GM23338 (cell line): ENCODE measurements at regions not wholly inside any gene's neighbourhood (a gene's known extent, or its start where the extent isn't known, plus 50 kb on each side); places are given as distances from the start of the nearest gene placed in this dataset.

Experiments used
- CTCF ChIP-seq, 2 experiments: fragments of 200-600 bp in 1 of 2; sonication (generic) in 1 of 2; conservative IDR thresholded peaks; 2 replicates each; pipeline versions ENCODE4 v1.5.1 to v1.6.1; 2016 to 2017; ENCODE audit warnings: antibody characterized with exemption in 2 of 2, low read depth in 2 of 2, mild to moderate bottlenecking in 2 of 2, moderate library complexity in 1 of 2
- EZH2 ChIP-seq: fragments of 200-600 bp; sonication (generic); IDR thresholded peaks from one replicate; pipeline ENCODE4 v1.8.0; 2017; ENCODE audit warnings: antibody characterized with exemption, mild to moderate bottlenecking, low read depth; ENCODE audit not compliant: unreplicated experiment
- EZH2phosphoT487 ChIP-seq: fragments of 200-600 bp; sonication (generic); IDR thresholded peaks from one replicate; pipeline ENCODE4 v1.8.1; 2018; ENCODE audit warnings: antibody characterized with exemption; ENCODE audit not compliant: unreplicated experiment
- JUNB ChIP-seq: IDR thresholded peaks from one replicate; pipeline ENCODE4 v1.6.1; 2016; ENCODE audit warnings: antibody characterized with exemption; ENCODE audit not compliant: unreplicated experiment
- NANOG ChIP-seq: IDR thresholded peaks from 2 replicates; pipeline ENCODE4 v1.6.1; 2016; ENCODE audit warnings: antibody characterized with exemption, borderline replicate concordance
- POLR2AphosphoS5 ChIP-seq: IDR thresholded peaks from 2 replicates; pipeline ENCODE4 v1.6.1; 2016; ENCODE audit warnings: antibody characterized with exemption, low read depth
- REST ChIP-seq: IDR thresholded peaks from one replicate; pipeline ENCODE4 v1.6.1; 2018; ENCODE audit warnings: antibody characterized with exemption; ENCODE audit not compliant: unreplicated experiment
- ZNF114 ChIP-seq: fragments of 250-450 bp; sonication (Bioruptor Pico); IDR thresholded peaks from 2 replicates; pipeline ENCODE4 v1.5.0; 2020; ENCODE audit warnings: mild to moderate bottlenecking, moderate library complexity

- TF ChIP-seq EZH2 (no peak), CTCF (conservative IDR thresholded peaks at IDR 0.05; ENCODE audit: low read depth in 2 of 2) (no peak), REST (no peak), ZNF114 (CRISPR knock-in tag) (no peak), POLR2AphosphoS5 (no peak), JUNB (no peak), NANOG (no peak), EZH2phosphoT487 (no peak)
Observed at GRCh38 chr10:33732161-33732680, 397.8 kb upstream of the NRP1 start.
